Non-pigmented ciliary epithelial cell (primary cell): ENCODE measurements at regions not wholly inside any gene's neighbourhood (a gene's known extent, or its start where the extent isn't known, plus 50 kb on each side); places are given as distances from the start of the nearest gene placed in this dataset.
A peak's percentile ranks its signal among the peaks of the same experiment; 100 is the strongest.

Experiments
- DNase-seq: peaks from one replicate; pipeline ENCODE4 v3.0.0-alpha.2; 2010; ENCODE audit warnings: low read depth

DNA sequence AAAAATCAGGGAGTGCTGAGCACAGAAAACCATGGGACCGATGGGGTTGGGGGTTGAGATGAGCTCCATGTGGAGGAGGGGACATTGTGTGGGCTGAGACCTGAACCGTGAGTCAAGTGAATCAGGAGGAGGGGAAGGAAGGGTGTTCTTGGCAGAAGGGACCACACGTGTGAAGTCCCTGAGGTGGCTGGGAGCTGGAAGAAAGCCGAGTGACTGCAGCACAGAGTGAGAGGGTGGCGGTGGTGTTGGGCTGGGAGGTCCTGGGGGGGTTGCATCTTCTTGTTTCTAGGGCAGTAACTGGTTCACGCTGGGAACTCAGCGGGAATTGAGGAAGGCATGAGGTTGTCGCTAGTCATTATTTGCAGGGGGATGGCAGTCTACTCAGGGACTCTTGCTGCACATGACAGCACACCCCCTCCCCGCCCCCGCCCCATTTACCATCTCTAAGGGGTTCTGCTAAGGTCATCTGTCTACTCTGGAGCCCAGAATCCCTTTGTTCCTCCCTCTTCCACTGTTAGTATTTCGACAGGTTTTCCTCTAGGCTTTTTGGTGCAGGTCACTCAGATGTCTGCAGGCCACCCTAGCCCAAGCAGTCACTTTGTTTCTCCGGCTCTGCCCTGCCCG, 254.3 kb downstream of the TLE3 start:
- no peak for DNase-seq

DNA sequence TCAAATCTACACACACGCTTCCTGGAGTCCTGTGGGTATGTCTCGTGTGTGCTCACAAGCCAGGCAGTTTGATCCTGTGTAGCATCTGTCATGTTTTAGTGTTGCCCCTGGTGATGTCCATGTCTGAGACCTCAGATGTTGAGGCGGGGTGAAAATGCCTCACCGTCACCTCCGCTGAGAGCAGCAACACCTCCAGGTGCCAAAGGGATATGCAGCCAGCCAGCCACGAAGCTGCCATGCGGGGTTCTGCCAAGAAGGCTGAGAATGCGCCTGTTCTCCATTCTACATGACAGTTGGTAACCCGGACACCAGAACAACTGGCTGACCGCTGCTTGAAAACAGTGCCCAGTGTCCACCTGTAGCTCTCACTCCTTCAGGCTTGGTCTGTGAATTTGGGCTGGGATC, 253.8 kb downstream of the TLE3 start:
- DNase-seq = no peak

DNA sequence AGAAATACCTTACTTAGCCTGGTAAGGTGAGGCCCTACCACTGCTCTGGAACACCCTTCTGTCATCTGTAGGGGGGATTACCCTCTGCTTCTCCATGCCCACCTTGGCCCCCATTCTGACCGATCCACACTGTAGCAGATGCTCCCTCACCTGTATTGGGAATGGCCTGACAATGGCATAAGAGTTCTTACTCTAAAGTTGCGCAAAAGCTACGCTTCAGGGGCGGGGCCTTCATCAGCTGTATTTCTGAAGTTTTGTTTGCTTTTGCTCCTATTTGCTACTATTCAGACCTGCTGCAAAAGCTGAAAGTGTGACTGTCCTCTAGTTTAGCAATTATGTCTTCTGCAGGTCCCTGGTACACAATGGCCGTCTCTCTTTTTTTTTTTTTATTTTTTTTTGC, 252.6 kb downstream of the TLE3 start:
- DNase-seq = no peak

DNA sequence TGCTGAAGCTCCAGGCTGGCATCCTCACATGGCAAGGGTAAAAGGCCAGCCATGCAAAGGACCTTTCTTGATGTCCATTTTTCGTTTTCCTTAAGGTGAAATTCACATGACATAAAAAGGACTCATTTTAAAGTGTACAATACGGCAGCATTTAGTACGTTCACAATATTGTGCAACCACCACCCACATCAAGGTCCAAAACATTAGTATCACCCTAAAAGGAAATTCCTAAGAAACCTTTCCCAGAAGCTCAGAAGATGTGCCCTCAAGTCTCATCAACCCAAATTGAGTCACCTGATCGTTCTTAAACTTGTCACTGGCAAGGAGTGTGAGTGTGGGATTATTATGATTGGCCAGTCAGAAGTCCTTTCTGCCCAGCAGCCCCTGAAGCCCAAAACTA, 250.1 kb downstream of the TLE3 start:
- DNase-seq = no peak

DNA sequence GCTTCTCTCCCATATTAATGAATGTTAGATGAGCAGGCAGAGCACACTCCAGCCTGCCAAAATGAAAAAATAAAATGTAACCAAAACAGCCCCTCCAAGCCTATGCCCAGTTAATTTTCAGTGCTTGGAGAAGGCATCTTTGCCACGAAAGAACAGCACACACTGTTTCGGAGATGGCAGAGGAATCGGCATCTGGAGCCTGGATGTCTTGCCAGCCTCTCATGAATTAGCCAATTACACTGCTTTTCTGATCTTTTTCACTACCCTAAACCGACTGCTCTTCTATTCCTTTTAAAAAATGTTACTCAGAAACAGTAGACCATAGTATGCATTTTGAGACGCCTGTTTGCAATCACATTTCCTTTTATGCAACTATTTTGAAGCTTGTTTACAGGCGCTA, 249.6 kb downstream of the TLE3 start:
- DNase-seq = no peak

DNA sequence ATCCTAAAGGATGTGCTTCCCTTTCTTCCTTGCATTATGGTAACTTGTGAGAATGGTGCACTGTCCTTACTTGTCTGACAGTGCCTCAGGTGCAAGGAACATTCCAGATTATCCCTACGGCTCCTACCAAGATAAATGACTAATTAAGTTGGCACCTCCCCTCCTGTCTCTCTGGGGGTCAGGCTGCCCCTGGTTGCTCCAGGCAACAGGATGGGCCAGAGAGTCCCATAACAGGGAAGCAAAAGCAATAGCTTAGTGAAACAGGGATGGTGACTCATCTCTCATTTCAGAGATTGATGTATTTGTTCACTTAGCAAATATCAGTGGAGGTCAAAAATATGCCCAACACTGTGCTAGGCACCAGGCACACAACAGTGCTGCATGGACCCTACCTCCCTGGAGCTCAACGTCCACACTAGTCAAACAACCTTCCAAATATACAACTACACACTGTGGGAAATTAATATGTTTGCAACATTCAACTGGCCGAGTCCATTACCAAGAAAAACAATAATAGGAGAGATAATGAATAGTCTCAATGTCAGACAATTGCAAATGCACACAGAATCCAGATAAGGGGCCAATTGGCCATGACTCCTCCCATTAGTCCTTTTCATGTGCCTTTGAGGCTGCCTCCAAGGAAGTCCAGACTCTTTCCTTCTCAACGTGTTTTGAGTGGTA, 249.0 kb downstream of the TLE3 start:
- no peak for DNase-seq

DNA sequence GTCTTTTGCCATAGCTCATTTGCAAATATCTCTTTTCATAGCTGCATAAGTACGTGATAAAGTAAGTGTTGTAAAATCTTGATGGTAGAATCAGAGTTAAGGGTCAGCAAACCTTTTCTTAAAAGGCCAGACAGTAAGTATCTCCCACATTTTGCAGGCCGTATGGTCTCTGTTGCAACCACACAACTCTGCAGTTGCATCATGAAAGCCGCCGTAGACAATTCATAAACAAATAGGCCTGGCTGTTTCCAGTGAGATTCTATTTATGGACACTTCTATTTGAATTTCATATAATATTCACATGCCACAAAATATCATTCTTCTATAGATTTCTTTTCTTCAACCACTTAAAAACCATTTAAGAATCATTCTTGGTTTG, 248.5 kb downstream of the TLE3 start:
- DNase-seq = no peak

DNA sequence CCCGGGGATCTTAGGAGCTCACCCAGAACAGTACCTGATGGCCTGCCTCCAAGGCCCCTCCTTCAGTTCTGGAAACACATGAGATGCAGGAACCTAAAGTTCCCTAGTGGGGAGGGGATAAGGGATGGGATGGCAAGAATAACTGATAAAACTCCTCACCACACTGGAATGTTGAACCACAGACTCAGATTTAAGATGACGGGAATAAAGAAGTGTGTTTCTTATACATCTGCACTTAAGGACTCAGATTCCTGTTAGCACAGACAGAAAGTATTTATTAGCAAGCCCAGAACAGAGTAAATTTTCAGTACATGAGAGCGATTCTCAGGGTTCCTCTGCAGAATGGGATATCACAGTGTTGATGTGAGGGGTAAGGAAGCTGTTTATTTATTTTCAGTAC, 245.2 kb downstream of the TLE3 start:
- DNase-seq = peak; percentile 63

DNA sequence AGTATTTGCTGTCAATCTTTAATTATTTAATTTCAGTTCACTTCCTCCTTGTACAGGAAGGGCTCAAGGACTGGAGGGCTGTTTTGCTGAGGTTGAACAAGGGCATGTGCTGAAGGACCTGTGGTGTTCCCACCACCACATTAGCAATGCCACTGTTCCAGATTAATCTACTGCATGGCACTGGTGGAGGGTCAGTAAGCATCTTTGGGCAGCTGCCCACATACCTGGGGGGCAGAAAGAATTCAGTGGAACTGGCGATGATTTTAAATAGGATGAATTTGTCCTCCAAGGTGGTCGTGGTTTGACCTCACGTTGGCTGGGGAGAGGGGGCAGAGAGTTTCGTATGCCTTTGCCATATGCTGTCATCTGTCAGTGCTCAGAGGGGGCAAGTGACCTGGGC, 244.8 kb downstream of the TLE3 start:
- no peak for DNase-seq

DNA sequence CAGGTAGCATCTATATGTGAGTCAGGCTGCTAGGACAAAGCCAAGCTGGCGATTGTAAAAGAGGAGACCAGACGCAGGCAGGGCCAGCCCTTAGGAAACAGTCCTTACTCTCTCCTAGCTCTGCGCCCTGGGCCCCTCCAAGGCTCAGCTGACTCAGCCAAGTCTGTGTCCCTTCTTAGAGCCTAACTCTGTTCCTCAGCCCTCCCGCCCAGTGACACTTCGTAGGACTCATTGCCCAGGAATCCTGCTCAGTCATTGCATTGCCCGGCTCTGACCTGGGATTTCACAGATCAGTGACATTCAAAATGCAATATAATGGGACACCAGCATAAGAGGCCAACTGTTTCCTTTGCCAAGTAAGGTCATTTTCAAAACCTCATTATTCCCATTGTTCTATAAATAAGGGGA, 244.2 kb downstream of the TLE3 start:
- peak; percentile 75 for DNase-seq

DNA sequence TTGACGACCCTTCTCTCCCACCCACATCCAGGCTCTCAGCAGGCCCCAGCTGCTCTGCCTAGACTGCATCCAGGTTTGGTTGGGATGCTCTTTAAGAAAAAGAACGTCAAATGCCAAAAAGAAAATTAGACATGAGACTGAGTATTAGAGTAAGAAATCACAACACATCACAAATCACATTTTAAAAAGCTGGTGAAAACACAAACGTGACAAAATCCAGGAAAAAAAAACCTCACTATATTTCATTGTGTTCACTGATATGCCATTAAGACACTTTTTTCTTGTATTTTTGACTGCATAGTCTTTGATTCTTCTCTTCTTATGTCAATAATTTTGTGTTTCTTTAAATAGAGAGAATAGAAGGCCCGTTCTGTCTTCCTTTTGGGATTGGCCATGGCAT, 243.7 kb downstream of the TLE3 start:
- DNase-seq = no peak

DNA sequence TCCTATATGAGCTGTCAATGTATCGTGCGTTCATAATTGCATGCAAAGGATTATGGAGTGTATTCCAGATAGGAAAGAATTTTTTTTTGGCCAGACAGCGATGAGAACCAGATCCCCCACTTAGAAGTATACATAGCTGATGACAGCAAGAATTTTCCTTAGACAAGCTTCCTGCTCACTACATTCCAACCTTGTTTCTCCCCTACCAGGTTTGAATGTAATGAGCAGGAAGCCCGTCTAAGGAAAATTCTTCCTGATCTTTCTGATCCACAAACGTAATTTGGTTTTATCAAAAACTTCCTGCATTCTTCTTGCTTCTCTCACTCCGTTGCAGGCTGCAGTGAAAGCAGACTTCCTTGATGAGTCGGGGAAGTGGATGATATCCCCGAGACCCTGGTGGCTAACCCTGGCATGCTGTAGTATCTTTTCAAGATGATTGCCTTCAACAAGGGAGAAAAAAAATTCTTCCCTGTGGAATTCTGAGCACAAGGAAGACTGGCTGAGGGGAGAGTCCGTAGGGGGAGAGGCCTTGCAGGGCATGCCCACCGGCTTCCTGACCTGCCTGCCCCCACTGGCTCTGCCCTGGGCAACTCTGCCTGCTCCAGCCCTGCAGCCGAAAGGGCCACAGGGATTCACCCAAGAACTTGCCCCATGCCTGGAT, 243.1 kb downstream of the TLE3 start:
- peak; percentile 81 for DNase-seq

DNA sequence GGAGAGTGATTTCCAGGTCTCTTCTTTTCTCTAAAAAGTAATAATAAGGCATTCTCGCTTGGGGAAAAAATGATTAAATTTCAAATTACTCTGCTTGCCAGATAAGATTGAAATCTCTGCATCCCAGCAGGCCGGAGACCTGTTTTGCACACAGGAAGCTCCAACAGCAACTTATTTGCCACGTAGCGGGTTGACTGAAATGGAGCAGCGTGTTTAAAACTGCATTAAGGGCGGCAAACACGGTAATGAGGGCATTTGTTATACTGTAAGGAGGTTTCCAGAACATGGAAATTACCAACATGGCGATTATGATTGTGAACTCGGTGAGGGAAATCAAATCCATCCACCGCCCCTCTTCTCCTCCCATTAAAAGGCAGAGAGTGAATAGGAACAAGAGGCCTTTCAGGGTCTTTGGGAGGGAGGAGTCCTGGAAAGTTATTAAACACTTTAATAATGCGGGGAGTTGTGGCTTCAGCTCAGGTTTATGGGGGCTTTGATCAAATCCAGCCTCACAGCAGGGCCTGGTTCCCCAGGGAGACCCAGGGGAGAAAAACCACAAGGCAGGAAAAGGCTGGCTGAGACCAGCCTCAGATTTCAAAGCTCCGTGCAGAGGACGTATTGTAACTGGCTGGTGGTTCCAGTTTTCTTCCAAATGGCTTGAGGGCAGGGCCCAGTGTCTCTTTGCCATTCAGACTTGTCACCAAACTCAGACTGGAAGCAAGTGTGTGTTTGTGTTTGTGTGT, 242.3 kb downstream of the TLE3 start:
- DNase-seq = no peak

DNA sequence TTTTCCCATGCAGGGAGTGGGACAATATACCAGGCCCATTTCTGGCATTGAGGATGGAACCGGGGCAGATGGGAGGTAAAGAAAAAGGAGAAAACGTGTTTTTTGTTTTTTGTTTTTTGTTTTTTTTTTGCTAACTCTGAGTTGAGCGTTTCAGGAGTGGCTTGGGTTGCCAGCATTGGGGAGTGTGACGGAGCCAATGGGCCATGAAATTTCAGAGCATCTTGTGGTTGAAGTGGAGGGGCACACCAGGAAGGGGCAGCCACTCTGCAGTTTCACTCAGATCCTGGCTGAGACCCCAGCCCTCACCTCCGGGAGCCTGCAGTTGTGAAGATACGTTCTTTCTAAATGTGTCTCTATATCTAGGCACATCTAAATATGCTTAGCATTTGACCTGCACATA, 240.5 kb downstream of the TLE3 start:
- DNase-seq = no peak

DNA sequence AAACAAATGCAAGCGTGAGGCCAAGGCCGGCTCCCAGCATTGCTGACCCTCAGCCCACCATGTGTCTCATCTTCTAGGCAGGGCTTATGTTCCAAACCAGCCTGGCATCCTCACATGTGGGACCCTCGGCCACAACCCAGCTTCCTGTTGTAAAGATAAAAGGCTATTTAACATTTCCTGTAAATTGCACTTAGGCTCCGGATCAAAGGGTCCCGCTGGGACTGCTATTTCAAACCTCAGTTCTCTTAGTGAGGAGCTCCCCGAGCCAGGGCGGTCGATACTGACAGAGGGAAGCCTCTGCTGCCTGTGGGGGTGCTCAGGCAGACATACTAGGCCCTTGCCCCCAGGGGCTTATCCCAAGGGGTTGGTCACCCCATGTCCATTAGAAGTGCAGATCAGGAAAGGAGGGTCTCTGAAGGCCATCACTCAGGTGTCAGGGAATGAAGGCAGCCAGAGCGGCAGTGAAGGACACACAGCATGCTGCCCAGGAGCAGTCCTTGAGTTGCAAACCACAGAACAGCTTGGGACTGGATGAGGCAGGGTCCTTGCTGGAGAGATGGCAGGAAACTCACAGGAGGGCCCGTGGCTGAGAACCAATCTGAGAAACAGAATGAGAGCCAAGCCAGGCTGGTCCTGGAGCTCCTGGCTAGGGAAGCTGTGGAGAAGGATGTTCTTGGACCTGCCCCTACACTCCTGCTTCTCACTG, 239.9 kb downstream of the TLE3 start:
- DNase-seq = no peak

DNA sequence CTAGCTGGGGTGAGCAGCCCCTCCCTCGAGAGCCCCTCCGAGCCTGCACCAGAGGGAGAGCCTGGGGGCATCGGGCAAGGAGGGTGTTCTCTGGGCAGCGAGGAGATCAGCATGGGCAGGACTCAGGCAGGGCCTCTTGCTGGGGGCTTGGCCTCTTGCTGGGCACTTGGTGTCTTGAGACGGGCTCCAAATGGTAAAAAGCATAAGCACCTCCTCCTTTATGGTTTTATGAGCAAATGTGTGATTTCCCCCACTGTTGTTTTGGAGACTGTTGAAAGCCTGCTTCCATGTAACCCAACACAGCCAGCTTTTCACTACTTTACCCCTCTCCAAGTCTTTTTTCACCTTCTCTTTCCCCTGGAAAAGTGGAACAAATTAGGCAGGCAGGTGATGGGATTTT, 239.3 kb downstream of the TLE3 start:
- DNase-seq = no peak

DNA sequence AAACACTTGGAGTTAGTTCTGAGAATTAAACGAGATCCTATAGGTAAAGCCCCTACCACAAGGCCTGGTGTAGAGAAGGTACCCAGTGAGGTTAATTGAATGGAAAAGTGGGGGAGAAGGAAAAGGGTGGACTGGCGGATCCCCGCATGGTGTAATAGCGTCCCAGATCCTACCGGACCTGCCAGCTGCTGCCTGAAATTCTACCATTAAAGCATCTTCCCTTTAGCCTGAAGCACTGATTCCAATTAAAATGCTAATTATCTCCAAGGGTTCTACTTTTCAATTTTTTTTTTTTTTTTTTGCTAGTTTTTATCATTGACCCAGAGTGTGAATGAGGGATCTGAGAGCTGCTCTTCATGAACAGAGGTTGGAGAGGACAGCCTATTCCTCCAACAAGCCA, 237.9 kb downstream of the TLE3 start:
- no peak for DNase-seq

DNA sequence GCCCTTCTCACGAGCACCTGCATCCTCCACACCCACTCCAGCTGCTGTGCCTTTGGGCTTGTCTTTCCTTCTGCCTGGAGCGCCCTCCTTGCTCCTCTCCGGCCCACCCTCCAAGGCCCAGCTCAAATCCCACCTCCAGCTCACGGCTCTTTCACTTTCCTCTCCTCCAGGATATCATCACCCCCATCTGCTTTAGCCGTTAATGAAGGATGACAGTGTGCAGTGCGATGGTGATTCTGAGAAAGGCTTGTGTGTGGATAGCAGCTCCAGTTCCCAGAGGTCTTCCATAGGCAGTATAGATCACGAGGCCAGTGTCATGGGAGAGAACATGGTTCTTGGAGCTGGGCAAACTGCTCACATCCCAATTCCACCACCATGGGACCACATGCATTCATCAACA, 237.4 kb downstream of the TLE3 start:
- DNase-seq = no peak

DNA sequence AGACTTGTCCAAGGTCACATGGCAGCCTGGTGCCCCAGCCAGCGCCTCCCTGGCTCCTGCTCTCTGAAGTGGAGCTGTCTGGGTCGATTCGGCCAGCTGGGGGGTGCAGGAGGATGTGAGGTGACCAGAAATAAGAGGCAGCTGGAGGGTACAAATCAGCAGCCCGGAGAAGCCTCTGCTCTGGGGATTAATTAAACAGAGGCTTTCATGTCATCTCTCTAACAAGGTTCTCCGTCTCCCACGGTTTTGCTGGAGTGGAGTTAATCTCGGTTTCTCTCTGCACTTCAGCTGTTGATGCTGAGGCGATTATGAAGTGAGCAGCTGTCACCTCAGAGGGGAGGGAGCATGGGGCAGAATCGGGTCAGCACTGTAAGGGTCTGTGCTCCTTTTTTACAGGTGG, 236.8 kb downstream of the TLE3 start:
- DNase-seq = no peak

DNA sequence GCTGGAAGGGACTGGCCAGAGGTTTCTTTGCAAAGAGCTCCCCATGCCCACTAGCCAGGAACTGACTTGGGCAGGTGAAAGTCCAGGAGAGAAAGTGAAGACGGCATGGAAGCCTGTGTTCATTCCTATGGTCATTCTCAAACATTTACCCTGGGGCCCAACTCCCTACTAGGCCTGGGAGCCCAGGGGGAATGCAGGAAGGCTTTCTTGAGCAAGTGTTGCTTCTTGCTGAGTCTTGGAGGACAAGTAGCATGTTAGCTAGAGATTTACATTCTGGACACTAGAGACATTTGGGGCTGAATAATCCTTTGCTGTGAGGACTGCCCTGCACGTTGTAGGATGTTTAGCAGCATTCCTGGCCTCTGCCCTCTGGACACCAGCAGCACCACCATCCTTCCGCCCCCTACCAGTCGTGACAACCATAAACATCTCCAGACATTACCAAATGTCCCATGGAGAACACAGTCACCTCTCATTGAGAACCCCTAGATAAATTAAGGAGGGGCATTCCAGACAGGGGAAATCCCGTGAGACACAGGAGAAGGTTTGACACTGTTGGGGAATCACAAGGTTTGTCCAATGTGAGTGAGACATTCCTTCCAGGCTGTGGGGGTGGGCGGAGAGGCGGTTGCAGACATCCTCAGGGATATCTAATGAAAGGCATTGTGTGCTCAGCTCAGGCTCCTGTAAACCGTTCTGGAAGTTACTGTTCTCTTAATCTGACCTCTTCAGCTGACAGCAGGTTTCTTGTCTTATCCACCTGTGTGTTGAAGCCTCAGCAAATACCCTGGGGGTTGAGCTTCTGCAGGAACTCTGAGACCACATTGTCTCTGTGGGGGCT, 236.2 kb downstream of the TLE3 start:
- DNase-seq = no peak

DNA sequence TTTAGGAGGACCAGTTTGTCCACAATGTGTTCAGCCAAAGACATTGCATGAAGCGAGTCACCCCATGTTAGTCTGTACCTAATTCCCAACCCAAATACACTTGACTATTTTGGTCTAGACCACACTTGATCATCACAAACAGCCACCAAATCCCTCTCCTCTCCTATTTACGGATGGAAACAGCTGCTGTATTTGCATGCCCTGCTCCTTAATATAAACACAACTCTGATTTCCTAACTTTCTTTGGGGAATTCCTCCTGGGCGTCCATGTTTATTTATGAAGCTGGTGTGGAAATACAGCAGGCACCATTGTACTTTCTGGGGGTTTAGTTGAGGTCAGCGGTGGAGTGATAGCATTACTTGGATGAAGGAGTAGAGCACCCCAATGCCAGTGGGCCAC, 235.2 kb downstream of the TLE3 start:
- DNase-seq = no peak

DNA sequence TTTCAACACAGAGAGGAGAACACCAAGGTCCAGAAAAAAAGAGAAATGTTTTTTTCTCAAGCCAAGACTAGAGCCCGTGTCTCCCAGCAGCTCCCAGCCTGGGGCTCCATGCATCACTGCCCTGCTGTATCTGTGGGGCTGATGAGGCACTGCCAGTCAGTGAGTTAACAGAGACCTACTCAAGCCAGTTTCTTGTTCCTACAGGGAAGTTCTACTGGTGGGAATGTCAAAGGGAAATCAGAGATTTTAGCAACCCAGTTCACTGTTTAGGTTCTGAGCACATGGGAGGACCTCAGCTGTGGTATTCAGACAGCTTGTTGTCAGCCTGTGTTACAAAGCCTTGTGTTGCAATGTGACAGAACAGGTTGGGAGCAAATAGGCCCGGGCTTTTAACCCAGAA, 234.3 kb downstream of the TLE3 start:
- no peak for DNase-seq
